ENCODE measurements at regions not wholly inside any gene's neighbourhood (a gene's known extent, or its start where the extent isn't known, plus 50 kb on each side); places are given as distances from the start of the nearest gene placed in this dataset.

- intact Hi-C loops (cut with DNase I), result no loop called here
- Histone ChIP-seq H3K27me3 (replicated peaks; ENCODE audit: insufficient read depth) (no peaks in the 10 kb centered on the region), H3K36me3 (no peaks in the 10 kb centered on the region), H3K9me3 (no peaks in the 10 kb centered on the region), H3K27ac (no peak overlapping the region), H3K4me1 (replicated peaks) (no peaks in the 10 kb centered on the region), H3K4me3 (no peak overlapping the region)
- TF ChIP-seq POLR2AphosphoS5 (IDR thresholded peaks at IDR 0.05), result no peak
- no peak for TF ChIP-seq POLR2A (IDR thresholded peaks at IDR 0.05)
- TF ChIP-seq CTCF (IDR thresholded peaks at IDR 0.05), result no peak
- 64% methylated on average over 4 of the region's 4 CpGs for WGBS
- no peak for DNase-seq (ENCODE audit: low spot score)
Observed at GRCh38 chr3:5309171-5309570, 121.7 kb downstream of the EDEM1 start.

GRCh38 chr3:5309602-5310001 is 122.1 kb downstream of the EDEM1 start:
- intact Hi-C loops (cut with DNase I), result no loop called here
- WGBS, result 56% methylated on average over 3 of the region's 3 CpGs
- DNase-seq (ENCODE audit: low spot score), result no peak
- Histone ChIP-seq H3K27me3 (replicated peaks; ENCODE audit: insufficient read depth) (no peaks in the 10 kb centered on the region), H3K36me3 (no peaks in the 10 kb centered on the region), H3K4me1 (replicated peaks) (no peaks in the 10 kb centered on the region), H3K4me3 (no peak overlapping the region), H3K27ac (no peak overlapping the region), H3K9me3 (no peaks in the 10 kb centered on the region)
- TF ChIP-seq POLR2A (IDR thresholded peaks at IDR 0.05), result no peak
- no peak for TF ChIP-seq POLR2AphosphoS5 (IDR thresholded peaks at IDR 0.05)
- TF ChIP-seq CTCF (IDR thresholded peaks at IDR 0.05), result no peak

GRCh38 chr3:5310509-5310908 is 123.0 kb downstream of the EDEM1 start:
- Histone ChIP-seq H3K27ac (no peak overlapping the region), H3K4me3 (no peak overlapping the region), H3K36me3 (no peaks in the 10 kb centered on the region), H3K27me3 (replicated peaks; ENCODE audit: insufficient read depth) (no peaks in the 10 kb centered on the region), H3K4me1 (replicated peaks) (no peaks in the 10 kb centered on the region), H3K9me3 (no peaks in the 10 kb centered on the region)
- intact Hi-C loops (cut with DNase I), result no loop called here
- 97% methylated on average over 5 of the region's 5 CpGs for WGBS
- DNase-seq (ENCODE audit: low spot score), result no peak
- TF ChIP-seq POLR2A (IDR thresholded peaks at IDR 0.05), result no peak
- no peak for TF ChIP-seq POLR2AphosphoS5 (IDR thresholded peaks at IDR 0.05)
- TF ChIP-seq CTCF (IDR thresholded peaks at IDR 0.05), result no peak

GRCh38 chr3:5312290-5312689 is 124.8 kb downstream of the EDEM1 start:
- intact Hi-C loops (cut with DNase I), result no loop called here
- TF ChIP-seq POLR2AphosphoS5 (IDR thresholded peaks at IDR 0.05), result no peak

GRCh38 chr3:5314897-5315296 is 127.4 kb downstream of the EDEM1 start:
- Histone ChIP-seq H3K4me1 (replicated peaks) (no peaks in the 10 kb centered on the region), H3K36me3 (no peaks in the 10 kb centered on the region), H3K9me3 (no peaks in the 10 kb centered on the region), H3K27ac (no peak overlapping the region), H3K4me3 (no peak overlapping the region), H3K27me3 (replicated peaks; ENCODE audit: insufficient read depth) (no peaks in the 10 kb centered on the region)
- DNase-seq (ENCODE audit: low spot score), result no peak
- TF ChIP-seq CTCF (IDR thresholded peaks at IDR 0.05) (no peak), POLR2A (IDR thresholded peaks at IDR 0.05) (no peak), POLR2AphosphoS5 (IDR thresholded peaks at IDR 0.05) (no peak)
- 90% methylated on average over 1 of the region's 1 CpG for WGBS
- intact Hi-C loops (cut with DNase I), result no loop called here

More at GRCh38 chr3:5312290-5312689, 124.8 kb downstream of the EDEM1 start:
- Histone ChIP-seq H3K27me3 (replicated peaks; ENCODE audit: insufficient read depth) (no peaks in the 10 kb centered on the region), H3K9me3 (no peaks in the 10 kb centered on the region), H3K36me3 (no peaks in the 10 kb centered on the region), H3K4me1 (replicated peaks) (no peaks in the 10 kb centered on the region), H3K27ac (no peak overlapping the region), H3K4me3 (no peak overlapping the region)
- 82% methylated on average over 3 of the region's 3 CpGs for WGBS
- DNase-seq (ENCODE audit: low spot score), result no peak

All from prostate gland (tissue), 2 donors.